ENCODE measurements at regions not wholly inside any gene's neighbourhood (a gene's known extent, or its start where the extent isn't known, plus 50 kb on each side); places are given as distances from the start of the nearest gene placed in this dataset.
A peak's percentile ranks its signal among the peaks of the same experiment; 100 is the strongest.

GRCh38 chr21:17044696-17045095 is 468.1 kb upstream of the CXADR start:
- H3K4me1 Mint-ChIP-seq (ENCODE audit: unreplicated experiment) = no peaks in the 10 kb centered on the region
- TF ChIP-seq CTCF (conservative IDR thresholded peaks at IDR 0.05) = no peak
- H3K9me3 Mint-ChIP-seq = peaks cover 10% of the 10 kb centered on the region
- no peaks in the 10 kb centered on the region for H3K27me3 Mint-ChIP-seq
- no peak overlapping the region for H3K4me3 Mint-ChIP-seq
- H3K36me3 Mint-ChIP-seq = peaks cover 4% of the 10 kb centered on the region
- no peak for DNase-seq (ENCODE audit: extremely low spot score, unreplicated experiment)
- no peak overlapping the region for H3K27ac Mint-ChIP-seq

GRCh38 chr21:17045214-17045853 is 467.5 kb upstream of the CXADR start:
- Mint-ChIP-seq H3K4me1 (ENCODE audit: unreplicated experiment) (peaks cover 4% of the 10 kb centered on the region), H3K27me3 (no peaks in the 10 kb centered on the region), H3K27ac (no peak overlapping the region), H3K36me3 (peaks cover 4% of the 10 kb centered on the region), H3K4me3 (no peak overlapping the region), H3K9me3 (peaks cover 10% of the 10 kb centered on the region)
- no peak for DNase-seq (ENCODE audit: extremely low spot score, unreplicated experiment)
- peak; percentile 68 for TF ChIP-seq CTCF (conservative IDR thresholded peaks at IDR 0.05)

- Mint-ChIP-seq H3K4me1 (ENCODE audit: unreplicated experiment) (peaks cover 31% of the 10 kb centered on the region), H3K9me3 (peaks cover 5% of the 10 kb centered on the region), H3K27ac (no peak overlapping the region), H3K4me3 (no peak overlapping the region), H3K36me3 (peaks cover 4% of the 10 kb centered on the region), H3K27me3 (no peaks in the 10 kb centered on the region)
- TF ChIP-seq CTCF (conservative IDR thresholded peaks at IDR 0.05) = no peak
- no peak for DNase-seq (ENCODE audit: extremely low spot score, unreplicated experiment)
Measured at GRCh38 chr21:17048974-17049373, 463.9 kb upstream of the CXADR start.

- TF ChIP-seq CTCF (conservative IDR thresholded peaks at IDR 0.05) = no peak
- Mint-ChIP-seq H3K4me1 (ENCODE audit: unreplicated experiment) (peaks cover 31% of the 10 kb centered on the region), H3K36me3 (peaks cover 4% of the 10 kb centered on the region), H3K9me3 (peaks cover 5% of the 10 kb centered on the region), H3K27me3 (no peaks in the 10 kb centered on the region), H3K27ac (no peak overlapping the region), H3K4me3 (no peak overlapping the region)
- DNase-seq (ENCODE audit: extremely low spot score, unreplicated experiment) = no peak
Measured at GRCh38 chr21:17050156-17050555, 462.7 kb upstream of the CXADR start.

- Mint-ChIP-seq H3K9me3 (peaks cover 5% of the 10 kb centered on the region), H3K27me3 (no peaks in the 10 kb centered on the region), H3K36me3 (peaks cover 4% of the 10 kb centered on the region), H3K4me3 (no peak overlapping the region), H3K27ac (no peak overlapping the region), H3K4me1 (ENCODE audit: unreplicated experiment) (peaks cover 31% of the 10 kb centered on the region)
- no peak for DNase-seq (ENCODE audit: extremely low spot score, unreplicated experiment)
- TF ChIP-seq CTCF (conservative IDR thresholded peaks at IDR 0.05) = no peak
Measured at GRCh38 chr21:17050646-17051045, 462.2 kb upstream of the CXADR start.

- Mint-ChIP-seq H3K4me1 (ENCODE audit: unreplicated experiment) (peaks cover 31% of the 10 kb centered on the region), H3K27me3 (no peaks in the 10 kb centered on the region), H3K4me3 (peak overlapping the region; percentile 23), H3K36me3 (peaks cover 4% of the 10 kb centered on the region), H3K9me3 (peaks cover 5% of the 10 kb centered on the region), H3K27ac (no peak overlapping the region)
- no peak for TF ChIP-seq CTCF (conservative IDR thresholded peaks at IDR 0.05)
- DNase-seq (ENCODE audit: extremely low spot score, unreplicated experiment) = no peak
Measured at GRCh38 chr21:17051054-17051453, 461.8 kb upstream of the CXADR start.

Data from type B pancreatic cell (in vitro differentiated cells).